HL-60 (cell line): ENCODE measurements at regions not wholly inside any gene's neighbourhood (a gene's known extent, or its start where the extent isn't known, plus 50 kb on each side); places are given as distances from the start of the nearest gene placed in this dataset.

Source experiments
- CTCF ChIP-seq: IDR thresholded peaks from one replicate; pipeline ENCODE4 v1.5.1; 2011; ENCODE audit warnings: low read length, control low read depth, inconsistent platforms; ENCODE audit not compliant: insufficient read depth
- GABPA ChIP-seq: IDR thresholded peaks from 2 replicates; pipeline ENCODE4 v1.6.1; 2012; ENCODE audit warnings: low read depth
- POLR2AphosphoS5 ChIP-seq: IDR thresholded peaks from 2 replicates; pipeline ENCODE4 v1.6.1; 2012; ENCODE audit warnings: low read depth
- REST ChIP-seq: IDR thresholded peaks from 2 replicates; pipeline ENCODE4 v1.6.1; 2012; ENCODE audit warnings: low read depth; ENCODE audit not compliant: insufficient replicate concordance
- SPI1 ChIP-seq: IDR thresholded peaks from 2 replicates; pipeline ENCODE4 v1.6.1; 2012; ENCODE audit warnings: low read depth, mild to moderate bottlenecking, borderline replicate concordance

- no peak for TF ChIP-seq POLR2AphosphoS5
- TF ChIP-seq CTCF, result no peak
- TF ChIP-seq REST, result no peak
- no peak for TF ChIP-seq SPI1
- TF ChIP-seq GABPA, result no peak
Observed at GRCh38 chr4:10204401-10205058, 87.9 kb upstream of the WDR1 start.
